Stimulated activated CD4-positive, alpha-beta T cell treated with anti-CD3 and anti-CD28 coated beads, Interleukin-15, amount 100 ng/mL, for 24 hours (primary cell): ENCODE measurements at regions not wholly inside any gene's neighbourhood (a gene's known extent, or its start where the extent isn't known, plus 50 kb on each side); places are given as distances from the start of the nearest gene placed in this dataset.
"Not testable (repeated sequence)": the region's sequence is repeated elsewhere in the genome, so short reads cannot be mapped to it uniquely, and the experiment has no call there.

ENCODE experiments used
- DNase-seq: peaks from one replicate; pipeline ENCODE4 v3.0.0-alpha.2; 2020

DNA sequence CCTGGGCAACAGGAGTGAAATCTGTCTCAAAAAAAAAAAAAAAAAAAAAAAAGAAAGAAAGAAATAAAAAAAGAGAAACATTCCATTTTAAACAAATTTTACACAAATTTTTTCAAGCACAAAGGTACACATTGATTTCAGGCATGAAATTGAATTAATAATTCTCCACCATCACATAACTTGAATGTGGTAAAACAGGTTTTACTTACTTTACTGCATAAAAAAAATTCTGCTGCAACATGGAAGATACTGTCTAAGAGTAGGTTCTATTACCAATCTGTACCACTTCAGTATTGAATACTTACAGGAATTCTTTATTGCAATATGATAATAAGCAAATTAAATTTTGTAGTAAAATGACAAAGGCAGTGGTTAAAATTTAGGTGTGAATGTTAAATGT lies 271.6 kb upstream of the ARSJ start:
- no peak for DNase-seq

- no peak for DNase-seq
Observed at GRCh38 chr4:114252499-114252898, 273.1 kb upstream of the ARSJ start.

GRCh38 chr4:114257501-114257900 lies 278.1 kb upstream of the ARSJ start:
- DNase-seq, result no peak

- DNase-seq, result not testable (repeated sequence)
Observed at GRCh38 chr4:114262421-114262820, 283.0 kb upstream of the ARSJ start.

DNA sequence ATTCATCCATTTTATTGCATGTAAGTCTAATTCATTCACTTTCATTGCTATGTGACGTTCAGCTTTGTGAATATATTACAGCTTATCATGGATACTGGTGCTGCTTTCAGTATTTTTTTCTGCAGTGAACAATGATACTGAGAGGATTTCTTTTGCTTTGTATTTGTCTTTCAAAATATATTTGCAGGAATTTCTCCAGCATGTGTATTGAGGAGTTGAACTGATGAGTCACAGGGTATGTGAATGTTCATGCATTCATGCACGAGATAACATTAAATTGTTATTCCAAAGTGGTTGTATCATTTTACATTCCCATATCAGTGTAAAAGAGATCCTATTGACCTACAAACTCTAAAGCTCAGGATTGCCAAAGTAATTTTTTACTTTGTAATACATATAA lies 283.8 kb upstream of the ARSJ start:
- no peak for DNase-seq

DNA sequence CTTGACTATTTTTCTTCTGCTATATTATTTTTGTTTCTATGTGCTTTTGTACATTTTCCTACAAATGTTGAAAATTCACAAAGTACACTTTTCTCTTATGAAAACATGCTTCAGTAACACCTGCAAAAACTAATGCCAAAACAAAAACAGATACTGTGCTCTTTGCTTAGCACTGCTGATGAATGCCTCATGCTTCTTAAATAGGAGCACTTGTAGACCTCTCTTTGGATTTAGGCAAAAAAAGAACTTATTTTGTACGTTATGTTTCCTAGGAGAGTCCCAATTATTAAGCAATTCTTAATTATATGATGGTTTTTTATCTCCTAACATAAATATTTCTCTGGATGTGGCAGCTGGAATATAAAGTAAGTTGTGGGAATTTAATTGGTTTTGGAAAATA lies 285.0 kb upstream of the ARSJ start:
- no peak for DNase-seq

DNA sequence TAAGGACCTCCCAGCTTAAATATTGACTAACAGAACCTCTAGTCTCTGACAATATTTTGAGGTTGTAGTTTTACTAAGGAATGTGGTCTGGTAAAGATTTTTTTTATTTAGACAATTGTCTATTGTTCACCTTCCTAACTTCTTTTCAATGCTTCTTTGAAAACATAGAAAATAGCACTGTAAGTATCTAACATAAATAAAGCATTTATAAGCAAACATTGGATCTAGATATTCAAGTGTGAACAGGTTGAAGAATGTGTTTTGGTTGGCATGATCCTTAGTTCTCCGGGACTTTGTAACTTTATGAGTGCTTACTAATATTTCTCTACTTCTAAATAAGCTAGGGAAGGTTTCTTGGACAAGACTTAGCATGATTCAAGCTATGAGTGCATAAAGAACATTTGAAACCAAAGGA lies 285.4 kb upstream of the ARSJ start:
- no peak for DNase-seq

DNA sequence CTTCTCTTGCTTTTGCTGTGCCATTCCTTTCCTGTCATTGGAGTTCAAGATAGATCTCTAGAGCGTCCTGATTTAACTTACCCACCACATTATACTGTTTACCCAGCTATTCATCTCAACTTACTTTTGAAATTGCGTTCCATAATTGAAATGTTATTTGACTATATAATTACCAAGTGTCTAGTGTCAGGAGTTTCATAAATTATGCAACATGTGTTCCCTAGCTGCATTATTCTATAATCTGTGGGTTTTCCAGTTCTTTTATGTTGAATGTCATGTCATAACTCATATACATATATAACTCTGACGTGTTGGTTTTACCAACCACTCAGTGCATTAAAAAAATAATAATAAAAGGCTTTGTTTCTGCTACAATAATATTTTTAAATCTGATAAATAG lies 285.9 kb upstream of the ARSJ start:
- no peak for DNase-seq

GRCh38 chr4:114267976-114268375 lies 288.5 kb upstream of the ARSJ start:
- no peak for DNase-seq

DNA sequence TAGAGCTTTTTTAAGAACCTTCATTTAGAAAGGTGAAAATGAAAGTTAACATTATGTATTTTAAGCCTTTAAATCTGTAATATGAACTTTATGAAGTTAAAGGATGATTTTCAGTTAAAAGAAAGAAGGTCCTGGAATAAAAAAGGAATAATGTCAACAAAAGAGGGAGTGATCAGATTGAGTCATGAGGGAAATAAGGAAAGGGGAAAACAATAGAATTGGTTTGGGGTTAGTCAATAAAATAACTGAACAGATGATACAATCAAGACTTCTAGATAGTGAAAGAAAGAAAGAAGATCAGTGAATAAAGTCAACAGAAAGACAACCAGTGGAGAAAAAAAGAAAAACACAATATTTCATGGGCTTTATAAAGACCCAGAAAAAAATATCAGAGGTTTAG lies 291.6 kb upstream of the ARSJ start:
- DNase-seq, result no peak

DNA sequence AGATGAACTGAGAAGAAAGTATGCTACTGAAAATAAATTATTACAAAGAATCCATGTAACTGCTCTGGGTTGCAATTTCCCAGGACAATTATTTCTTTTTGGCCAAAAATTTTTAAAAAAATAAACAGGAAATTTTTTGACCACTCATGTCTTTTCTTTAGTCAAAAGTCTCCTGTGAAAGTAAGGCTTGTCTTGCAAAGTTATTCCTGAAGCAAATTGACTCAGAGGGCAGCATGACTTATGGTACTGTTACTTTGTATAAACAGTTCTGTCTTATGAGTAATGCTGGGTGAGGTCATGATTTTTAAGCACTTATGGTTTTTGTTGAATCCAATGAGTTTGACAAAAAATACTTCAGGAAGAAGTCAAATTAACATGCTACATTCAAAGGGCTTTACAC lies 292.8 kb upstream of the ARSJ start:
- DNase-seq, result no peak

- DNase-seq, result no peak
Observed at GRCh38 chr4:114273238-114273637, 293.8 kb upstream of the ARSJ start.

- no peak for DNase-seq
Observed at GRCh38 chr4:114277690-114278089, 298.2 kb upstream of the ARSJ start.

DNA sequence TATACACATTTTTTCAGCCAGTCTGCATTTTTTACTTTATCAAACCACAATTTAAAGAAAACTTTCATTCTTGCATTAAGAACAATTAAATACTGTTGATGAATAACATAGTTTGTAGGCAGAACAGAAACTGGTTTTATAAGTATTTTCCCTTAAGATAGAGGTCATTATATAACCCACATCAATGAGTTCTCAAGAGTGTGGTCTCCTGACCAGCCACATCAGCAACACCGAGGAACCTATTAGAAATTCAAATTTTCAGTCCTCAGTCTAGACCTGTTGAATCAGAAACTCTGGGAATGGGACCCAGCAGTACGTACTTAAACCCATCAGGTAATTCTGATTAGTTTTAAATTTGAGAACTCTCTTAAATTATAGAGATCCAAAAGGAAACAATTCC lies 299.6 kb upstream of the ARSJ start:
- DNase-seq, result no peak

- DNase-seq, result no peak
Observed at GRCh38 chr4:114279711-114280110, 300.3 kb upstream of the ARSJ start.

GRCh38 chr4:114280645-114281044 lies 301.2 kb upstream of the ARSJ start:
- no peak for DNase-seq

GRCh38 chr4:114281164-114281960 lies 301.9 kb upstream of the ARSJ start:
- no peak for DNase-seq

- no peak for DNase-seq
Observed at GRCh38 chr4:114282937-114283336, 303.5 kb upstream of the ARSJ start.

DNA sequence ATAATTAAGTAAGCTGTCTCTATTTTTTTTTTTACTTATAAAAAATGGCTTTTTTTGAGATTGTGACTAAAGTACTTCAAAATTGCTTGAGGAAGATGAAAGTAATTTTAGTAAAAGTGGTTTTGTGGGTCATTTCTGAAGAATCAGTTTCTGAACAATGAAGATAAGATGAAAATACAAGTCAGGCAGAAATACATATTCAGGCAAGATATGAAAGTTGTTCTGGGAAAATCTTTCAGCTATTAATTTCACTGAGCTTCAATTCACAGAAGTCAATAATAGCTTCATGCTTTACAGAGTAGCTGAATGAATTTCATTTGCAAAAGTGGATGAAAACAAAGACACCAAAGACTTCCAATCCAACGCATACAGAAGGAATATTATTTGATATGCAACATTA lies 305.2 kb upstream of the ARSJ start:
- no peak for DNase-seq

GRCh38 chr4:114286262-114286810 lies 306.9 kb upstream of the ARSJ start:
- DNase-seq, result no peak

- no peak for DNase-seq
Observed at GRCh38 chr4:114287079-114287696, 307.7 kb upstream of the ARSJ start.

- DNase-seq, result no peak
Observed at GRCh38 chr4:114296126-114296525, 302.5 kb upstream of the UGT8 start.

DNA sequence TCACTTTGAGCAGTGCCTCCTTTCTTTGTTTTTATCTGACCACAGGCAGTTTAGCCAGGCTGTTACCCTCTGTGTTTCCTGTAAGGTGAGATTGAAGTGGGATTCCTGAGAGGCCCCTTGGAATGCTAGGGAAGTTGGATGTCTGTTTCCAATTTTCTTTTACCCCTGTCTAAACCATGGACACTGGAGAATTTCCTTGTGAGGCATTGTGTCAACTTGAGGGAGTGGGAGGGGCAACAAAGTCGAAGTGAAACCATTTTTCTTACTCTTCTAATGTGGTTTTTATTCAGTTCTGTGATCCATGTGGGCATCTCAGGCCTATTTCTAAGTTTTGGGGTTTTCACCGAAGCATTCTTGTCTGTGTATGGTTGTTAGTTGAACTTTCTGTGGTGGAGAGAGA lies 296.1 kb upstream of the UGT8 start:
- DNase-seq, result no peak

DNA sequence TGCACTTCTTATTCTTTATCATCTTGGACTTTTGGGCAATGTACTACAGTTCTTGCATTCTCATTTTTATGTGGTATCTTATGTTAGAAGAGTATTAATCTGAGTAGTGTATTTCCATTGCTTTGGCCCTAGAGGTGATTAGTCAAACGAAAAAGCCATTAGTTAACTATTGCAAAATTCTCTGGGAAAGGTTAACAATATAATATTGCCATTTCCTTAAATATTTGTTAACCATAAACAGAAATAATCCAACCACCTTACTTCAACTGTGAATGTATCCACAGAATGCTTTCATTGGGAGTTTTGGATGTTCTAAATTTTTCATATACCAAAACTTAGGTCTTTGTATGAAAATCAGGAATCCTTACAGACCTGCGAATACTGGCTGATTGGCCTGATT lies 294.6 kb upstream of the UGT8 start:
- no peak for DNase-seq

GRCh38 chr4:114304567-114304966 lies 294.0 kb upstream of the UGT8 start:
- no peak for DNase-seq
